OCI-LY1 (cell line): ENCODE measurements at regions not wholly inside any gene's neighbourhood (a gene's known extent, or its start where the extent isn't known, plus 50 kb on each side); places are given as distances from the start of the nearest gene placed in this dataset.

ENCODE experiments used
- CTCF ChIP-seq: fragments of 200-600 bp; sonication (generic), shearing (Covaris generic); IDR thresholded peaks from 2 replicates; pipeline ENCODE4 v1.5.1; 2017; ENCODE audit warnings: mild to moderate bottlenecking, antibody characterized with exemption, low read length, moderate library complexity, mixed read lengths
- EZH2 ChIP-seq: fragments of 200-600 bp; sonication (generic), shearing (Covaris generic); IDR thresholded peaks from 2 replicates; pipeline ENCODE4 v1.8.0; 2017; ENCODE audit warnings: borderline replicate concordance, mixed run types, mild to moderate bottlenecking, antibody characterized with exemption, low read length, moderate library complexity, mixed read lengths

DNA sequence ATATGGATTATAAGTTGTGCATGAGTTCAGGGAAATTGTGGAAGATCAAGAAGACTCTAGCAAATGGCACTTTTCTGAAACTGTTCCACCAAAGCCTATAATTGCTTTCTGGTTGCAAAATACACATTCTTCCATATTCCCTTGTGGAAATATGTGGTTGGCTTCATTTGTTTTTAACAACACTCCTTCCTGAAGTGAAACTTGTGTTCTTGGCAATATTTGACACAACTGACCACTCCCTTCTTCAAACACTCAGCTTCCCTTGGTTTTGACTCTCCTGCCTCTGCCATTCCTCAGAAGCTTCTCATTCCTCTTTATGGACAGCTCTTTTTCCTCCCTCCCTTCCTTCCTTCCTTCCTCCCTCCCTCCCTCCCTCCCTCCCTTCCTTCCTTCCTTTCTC is 192.3 kb downstream of the PMAIP1 start:
- TF ChIP-seq CTCF, result no peak
- no peak for TF ChIP-seq EZH2
